ENCODE measurements at regions not wholly inside any gene's neighbourhood (a gene's known extent, or its start where the extent isn't known, plus 50 kb on each side); places are given as distances from the start of the nearest gene placed in this dataset.

- no peaks in the 10 kb centered on the region for H3K36me3 ChIP-seq (ENCODE audit: control insufficient read depth in 2 of 2, extremely low read depth in 1 of 2, insufficient read depth in 2 of 2, low read length in 2 of 2)
- H3K79me2 ChIP-seq (ENCODE audit: control insufficient read depth, insufficient read depth, low read length) = no peaks in the 10 kb centered on the region
- no peaks in the 10 kb centered on the region for H3K9me1 ChIP-seq (ENCODE audit: control insufficient read depth, extremely low read depth, insufficient read depth, low read length)
- TF ChIP-seq, protein P1, sequence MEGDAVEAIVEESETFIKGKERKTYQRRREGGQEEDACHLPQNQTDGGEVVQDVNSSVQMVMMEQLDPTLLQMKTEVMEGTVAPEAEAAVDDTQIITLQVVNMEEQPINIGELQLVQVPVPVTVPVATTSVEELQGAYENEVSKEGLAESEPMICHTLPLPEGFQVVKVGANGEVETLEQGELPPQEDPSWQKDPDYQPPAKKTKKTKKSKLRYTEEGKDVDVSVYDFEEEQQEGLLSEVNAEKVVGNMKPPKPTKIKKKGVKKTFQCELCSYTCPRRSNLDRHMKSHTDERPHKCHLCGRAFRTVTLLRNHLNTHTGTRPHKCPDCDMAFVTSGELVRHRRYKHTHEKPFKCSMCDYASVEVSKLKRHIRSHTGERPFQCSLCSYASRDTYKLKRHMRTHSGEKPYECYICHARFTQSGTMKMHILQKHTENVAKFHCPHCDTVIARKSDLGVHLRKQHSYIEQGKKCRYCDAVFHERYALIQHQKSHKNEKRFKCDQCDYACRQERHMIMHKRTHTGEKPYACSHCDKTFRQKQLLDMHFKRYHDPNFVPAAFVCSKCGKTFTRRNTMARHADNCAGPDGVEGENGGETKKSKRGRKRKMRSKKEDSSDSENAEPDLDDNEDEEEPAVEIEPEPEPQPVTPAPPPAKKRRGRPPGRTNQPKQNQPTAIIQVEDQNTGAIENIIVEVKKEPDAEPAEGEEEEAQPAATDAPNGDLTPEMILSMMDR (optimal IDR thresholded peaks at IDR 0.05 in 1 of 3, IDR thresholded peaks at IDR 0.05 in 1 of 3, conservative IDR thresholded peaks at IDR 0.05 in 1 of 3; ENCODE audit: extremely low read depth in 1 of 3, insufficient read depth in 2 of 3, low read length in 3 of 3) = no peak
- TF ChIP-seq EZH2 (IDR thresholded peaks at IDR 0.05; ENCODE audit: low read length) = no peak
- no peak overlapping the region for H3K27ac ChIP-seq (ENCODE audit: control insufficient read depth, insufficient read depth, low read length)
- H3K4me2 ChIP-seq (ENCODE audit: control insufficient read depth, extremely low read depth, insufficient read depth, low read depth, low read length) = no peak overlapping the region
- H3K9ac ChIP-seq (ENCODE audit: control insufficient read depth, extremely low read depth, insufficient read depth, low read length) = no peak overlapping the region
- peaks cover 10% of the 10 kb centered on the region for H3K4me1 ChIP-seq (ENCODE audit: control insufficient read depth, extremely low read depth, insufficient read depth, low read length)
- H3K9me3 ChIP-seq (ENCODE audit: control insufficient read depth, low read depth, low read length) = no peaks in the 10 kb centered on the region
- no peak overlapping the region for H3K4me3 ChIP-seq (ENCODE audit: control insufficient read depth in 2 of 3, extremely low read depth in 1 of 3, insufficient read depth in 2 of 3, low read depth in 1 of 3, low read length in 3 of 3)
- H3K27me3 ChIP-seq (ENCODE audit: control insufficient read depth, extremely low read depth, insufficient read depth, low read length) = peaks cover 6% of the 10 kb centered on the region
- no peak for FAIRE-seq
- DNase-seq (ENCODE audit: low read depth, low spot score) = no peak
- H4K20me1 ChIP-seq (ENCODE audit: control insufficient read depth, extremely low read depth, insufficient read depth, low read length) = no peaks in the 10 kb centered on the region
- dilution Hi-C loops (cut with MboI; ENCODE audit: extremely low pct_ligation_motif_present, low sequenced_read_pairs) = no loop called here
- H2AFZ ChIP-seq (ENCODE audit: control insufficient read depth, low read length) = no peak overlapping the region
Observed at GRCh38 chr3:193789455-193789854, 196.4 kb downstream of the OPA1 start.

GRCh38 chr3:193790086-193790990, 197.3 kb downstream of the OPA1 start:
- H3K4me3 ChIP-seq (ENCODE audit: control insufficient read depth in 2 of 3, extremely low read depth in 1 of 3, insufficient read depth in 2 of 3, low read depth in 1 of 3, low read length in 3 of 3) = no peak overlapping the region
- H3K4me1 ChIP-seq (ENCODE audit: control insufficient read depth, extremely low read depth, insufficient read depth, low read length) = peaks cover 10% of the 10 kb centered on the region
- H4K20me1 ChIP-seq (ENCODE audit: control insufficient read depth, extremely low read depth, insufficient read depth, low read length) = no peaks in the 10 kb centered on the region
- H3K9me3 ChIP-seq (ENCODE audit: control insufficient read depth, low read depth, low read length) = no peaks in the 10 kb centered on the region
- no peak overlapping the region for H3K27ac ChIP-seq (ENCODE audit: control insufficient read depth, insufficient read depth, low read length)
- FAIRE-seq (no peak), DNase-seq (ENCODE audit: low read depth, low spot score) (no peak)
- no peaks in the 10 kb centered on the region for H3K9me1 ChIP-seq (ENCODE audit: control insufficient read depth, extremely low read depth, insufficient read depth, low read length)
- no peak overlapping the region for H2AFZ ChIP-seq (ENCODE audit: control insufficient read depth, low read length)
- no peak overlapping the region for H3K4me2 ChIP-seq (ENCODE audit: control insufficient read depth, extremely low read depth, insufficient read depth, low read depth, low read length)
- TF ChIP-seq, protein P1 (optimal IDR thresholded peaks at IDR 0.05 in 1 of 3, IDR thresholded peaks at IDR 0.05 in 1 of 3, conservative IDR thresholded peaks at IDR 0.05 in 1 of 3; ENCODE audit: extremely low read depth in 1 of 3, insufficient read depth in 2 of 3, low read length in 3 of 3) = no peak
- no peak overlapping the region for H3K9ac ChIP-seq (ENCODE audit: control insufficient read depth, extremely low read depth, insufficient read depth, low read length)
- no peaks in the 10 kb centered on the region for H3K79me2 ChIP-seq (ENCODE audit: control insufficient read depth, insufficient read depth, low read length)
- H3K36me3 ChIP-seq (ENCODE audit: control insufficient read depth in 2 of 2, extremely low read depth in 1 of 2, insufficient read depth in 2 of 2, low read length in 2 of 2) = no peaks in the 10 kb centered on the region
- H3K27me3 ChIP-seq (ENCODE audit: control insufficient read depth, extremely low read depth, insufficient read depth, low read length) = peaks cover 6% of the 10 kb centered on the region
- dilution Hi-C loops (cut with MboI; ENCODE audit: extremely low pct_ligation_motif_present, low sequenced_read_pairs) = no loop called here

All from keratinocyte (primary cell).